Stimulated activated CD4-positive, alpha-beta T cell treated with anti-CD3 and anti-CD28 coated beads, Interleukin-4, amount 100 ng/mL, for 48 hours (primary cell): ENCODE measurements at regions not wholly inside any gene's neighbourhood (a gene's known extent, or its start where the extent isn't known, plus 50 kb on each side); places are given as distances from the start of the nearest gene placed in this dataset.
"Not testable (repeated sequence)": the region's sequence is repeated elsewhere in the genome, so short reads cannot be mapped to it uniquely, and the experiment has no call there.

Source experiments
- DNase-seq, 2 donors: peaks; one replicate each; pipeline ENCODE4 v3.0.0-alpha.2; 2020; ENCODE audit warnings: low read depth in 2 of 2

- no peak for DNase-seq
These were observed 370.0 kb upstream of the SULF2 start for GRCh38 chr20:48155268-48155667.

- DNase-seq: no peak
These were observed 368.9 kb upstream of the SULF2 start for GRCh38 chr20:48154040-48154765.

- no peak for DNase-seq
These were observed 368.2 kb upstream of the SULF2 start for GRCh38 chr20:48153523-48153922.

DNA sequence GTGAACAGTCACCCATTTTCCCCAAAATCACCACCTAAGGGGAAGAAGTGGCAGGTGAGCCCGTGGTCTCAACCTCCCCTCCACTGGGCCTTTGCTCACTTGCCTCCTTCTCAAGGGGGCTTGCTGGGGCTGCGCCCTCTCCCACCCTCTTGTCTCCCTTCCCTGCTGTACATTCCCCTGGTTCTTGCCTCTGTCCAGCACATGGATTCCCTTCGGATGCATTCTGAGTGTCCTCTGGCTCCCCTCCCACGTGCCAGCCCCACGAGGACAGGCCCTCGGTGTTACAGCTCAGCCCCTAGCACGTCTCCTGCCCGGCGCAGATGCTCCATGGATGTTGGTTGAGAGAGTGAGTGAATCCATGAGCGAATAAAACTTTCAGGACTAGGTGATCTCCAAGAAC is 367.8 kb upstream of the SULF2 start:
- DNase-seq: no peak

DNA sequence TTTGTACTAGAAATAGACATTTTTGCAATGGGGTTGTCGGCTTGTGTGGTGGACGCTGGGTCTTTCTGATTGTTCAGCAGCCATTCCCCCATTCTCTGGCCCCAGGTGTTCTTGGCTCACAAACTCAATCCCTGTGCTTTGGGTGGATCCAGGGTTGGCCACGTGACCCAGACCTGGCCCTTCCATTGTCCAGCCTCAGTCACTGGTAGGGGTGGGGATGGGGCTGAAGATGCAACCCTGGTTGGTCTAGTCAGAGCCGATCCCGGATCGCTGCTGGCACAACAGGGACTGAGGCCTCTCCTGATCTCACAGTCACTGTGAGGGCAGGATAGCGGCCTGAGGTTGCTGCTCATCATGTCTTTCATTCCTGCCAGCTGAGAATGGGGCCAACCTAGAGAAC is 365.3 kb upstream of the SULF2 start:
- no peak for DNase-seq

GRCh38 chr20:48149902-48150301 is 364.6 kb upstream of the SULF2 start:
- DNase-seq: no peak

- DNase-seq: no peak
These were observed 363.8 kb upstream of the SULF2 start for GRCh38 chr20:48148916-48149672.

DNA sequence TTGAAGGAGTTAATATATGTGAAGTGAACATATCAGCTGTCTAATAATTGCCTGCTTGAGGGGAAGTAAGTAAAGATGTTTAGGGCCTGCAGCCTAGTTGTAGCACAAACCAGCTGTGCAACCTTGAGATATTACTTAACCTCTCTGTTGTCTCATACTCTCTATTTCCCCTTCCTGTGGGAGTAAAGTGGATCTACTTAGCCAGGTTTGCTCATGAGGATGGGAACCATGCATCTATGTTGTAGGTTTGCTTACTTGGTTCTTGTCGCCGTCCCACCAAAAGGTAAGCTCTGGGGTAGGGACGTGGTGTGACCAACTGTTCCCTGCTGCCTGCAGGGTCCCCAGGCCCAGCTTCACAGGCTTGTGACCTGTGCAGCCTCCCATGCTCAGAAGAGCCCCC is 362.7 kb upstream of the SULF2 start:
- no peak for DNase-seq

GRCh38 chr20:48147311-48147710 is 362.0 kb upstream of the SULF2 start:
- DNase-seq: no peak

- DNase-seq: no peak
These were observed 361.6 kb upstream of the SULF2 start for GRCh38 chr20:48146877-48147276.

DNA sequence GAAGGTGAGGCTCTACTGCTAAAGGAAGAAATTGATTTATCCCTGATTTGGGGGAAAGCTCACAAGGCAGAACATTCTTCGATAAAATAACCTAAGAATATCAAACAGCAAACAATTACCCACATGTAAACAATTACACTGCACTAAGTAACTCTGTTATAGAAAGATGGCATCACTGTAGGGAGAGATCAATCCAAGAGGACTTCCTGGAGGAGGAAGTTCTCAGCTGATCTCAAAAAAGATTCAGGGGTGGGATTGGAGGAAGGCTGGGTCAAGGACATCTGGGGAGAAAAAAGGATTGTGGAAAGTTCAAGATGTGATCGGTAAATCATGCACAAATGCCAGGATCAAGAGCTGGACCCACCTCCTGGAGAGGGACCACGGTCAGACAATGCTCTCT is 361.0 kb upstream of the SULF2 start:
- DNase-seq: no peak

- no peak for DNase-seq
These were observed 358.3 kb upstream of the SULF2 start for GRCh38 chr20:48143435-48144081.

DNA sequence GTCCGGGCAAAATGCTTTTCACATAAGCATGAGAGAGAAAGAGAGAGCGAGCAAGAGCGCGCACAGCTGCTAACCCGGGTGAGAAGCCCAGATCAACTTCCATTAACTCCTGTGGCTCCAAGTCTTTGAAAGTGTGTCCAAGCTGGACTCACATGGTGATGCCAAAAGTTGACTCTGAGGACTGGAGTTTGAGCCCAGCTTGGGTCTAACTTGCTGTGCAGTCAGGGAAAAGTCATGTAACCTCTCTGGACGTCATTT is 357.2 kb upstream of the SULF2 start:
- DNase-seq: no peak

- no peak for DNase-seq
These were observed 356.6 kb upstream of the SULF2 start for GRCh38 chr20:48141660-48142515.

GRCh38 chr20:48139262-48140041 is 354.2 kb upstream of the SULF2 start:
- no peak for DNase-seq

- no peak for DNase-seq
These were observed 347.6 kb upstream of the SULF2 start for GRCh38 chr20:48132834-48133233.

- no peak for DNase-seq
These were observed 346.3 kb upstream of the SULF2 start for GRCh38 chr20:48131581-48131980.

DNA sequence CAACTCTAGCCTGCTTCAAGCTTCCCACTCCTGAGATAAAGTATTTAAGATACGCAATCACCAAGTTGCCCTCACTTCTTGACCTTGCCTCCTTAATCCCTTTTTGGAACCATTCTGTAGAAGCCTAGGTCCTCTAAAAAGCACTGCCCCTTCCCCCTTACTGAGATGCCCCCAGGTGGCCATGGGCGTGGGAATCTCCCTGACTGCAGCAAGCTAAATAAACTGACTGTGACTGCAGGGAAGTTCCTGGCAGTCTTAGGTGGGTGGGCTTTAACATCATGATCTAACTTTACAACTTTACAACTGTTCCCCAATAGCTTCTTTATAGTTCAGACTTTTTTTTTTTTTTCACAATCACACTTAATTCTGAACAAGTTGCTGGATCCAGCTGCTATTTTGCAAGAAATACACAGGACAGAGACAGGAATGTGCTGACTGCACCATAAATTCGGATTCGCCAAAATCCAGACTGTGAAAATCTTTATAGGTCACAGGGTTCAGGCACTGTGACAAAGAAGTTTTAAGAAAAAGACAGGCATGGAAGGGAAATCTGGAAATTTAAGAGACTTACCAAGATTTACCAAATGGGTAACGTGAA is 344.2 kb upstream of the SULF2 start:
- DNase-seq: no peak

- DNase-seq: no peak
These were observed 343.2 kb upstream of the SULF2 start for GRCh38 chr20:48128436-48128835.

DNA sequence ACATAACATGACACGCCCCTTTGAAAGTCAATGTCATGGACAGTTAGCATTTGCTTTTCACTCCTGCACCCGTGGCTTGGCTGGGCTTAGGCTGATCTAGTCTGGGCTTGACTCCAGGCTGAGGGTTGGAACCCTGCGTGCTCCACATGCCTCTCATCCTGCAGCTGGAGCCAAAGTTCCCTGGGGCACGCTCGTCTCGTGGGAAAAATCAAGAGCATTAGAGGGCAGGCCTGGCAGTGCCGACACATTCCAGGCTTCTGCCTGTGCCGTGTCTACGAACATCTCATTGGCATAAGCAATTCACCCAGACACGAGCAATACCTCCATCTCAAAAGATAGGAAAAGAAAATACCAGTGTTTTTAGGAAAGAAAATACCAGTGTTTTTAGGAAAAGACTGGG is 342.7 kb upstream of the SULF2 start:
- DNase-seq: not testable (repeated sequence)

DNA sequence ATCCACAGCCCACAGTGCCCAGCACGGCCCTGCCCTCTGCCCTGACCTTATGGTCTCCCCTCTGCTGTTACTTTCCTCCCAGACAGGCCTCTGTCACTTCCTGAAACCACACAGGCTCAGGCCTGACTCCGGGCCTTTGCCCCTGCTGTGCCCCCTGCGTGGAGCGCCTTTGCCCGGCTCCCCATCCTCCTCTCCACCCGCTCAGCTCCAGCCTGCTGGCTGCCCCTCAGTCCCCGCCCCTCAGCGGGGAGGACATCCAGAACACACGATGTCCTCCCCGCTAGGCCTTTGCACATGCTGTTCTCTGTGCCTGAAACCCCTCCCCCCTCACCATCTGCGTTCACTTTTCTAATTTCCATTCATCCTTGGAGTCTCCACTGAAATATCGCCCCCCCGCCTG is 341.9 kb upstream of the SULF2 start:
- DNase-seq: not testable (repeated sequence)
